Islet precursor cell (in vitro differentiated cells): ENCODE measurements at regions not wholly inside any gene's neighbourhood (a gene's known extent, or its start where the extent isn't known, plus 50 kb on each side); places are given as distances from the start of the nearest gene placed in this dataset.

Experiments
- DNase-seq: peaks from one replicate; pipeline ENCODE4 v3.0.0-alpha.2; 2018

DNA sequence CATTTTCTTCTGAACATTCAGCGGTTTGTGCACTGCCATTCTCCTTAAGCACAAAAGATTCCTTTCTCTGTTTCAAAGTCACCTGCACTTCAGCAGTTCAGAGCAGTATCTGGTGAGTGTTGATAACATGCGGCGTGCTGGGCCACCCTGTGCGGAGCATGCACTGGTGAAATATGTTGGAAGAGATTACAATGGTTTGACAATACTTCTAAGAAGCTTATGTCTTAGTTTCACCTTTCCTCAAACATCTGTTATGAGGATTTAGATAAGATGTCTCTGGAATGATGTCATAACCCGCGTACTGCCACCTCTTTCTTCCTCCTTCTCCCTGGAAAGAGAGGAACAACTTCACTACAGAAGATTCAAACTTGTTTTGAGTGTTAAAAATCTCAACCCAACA, 650.3 kb downstream of the AJAP1 start:
- no peak for DNase-seq

DNA sequence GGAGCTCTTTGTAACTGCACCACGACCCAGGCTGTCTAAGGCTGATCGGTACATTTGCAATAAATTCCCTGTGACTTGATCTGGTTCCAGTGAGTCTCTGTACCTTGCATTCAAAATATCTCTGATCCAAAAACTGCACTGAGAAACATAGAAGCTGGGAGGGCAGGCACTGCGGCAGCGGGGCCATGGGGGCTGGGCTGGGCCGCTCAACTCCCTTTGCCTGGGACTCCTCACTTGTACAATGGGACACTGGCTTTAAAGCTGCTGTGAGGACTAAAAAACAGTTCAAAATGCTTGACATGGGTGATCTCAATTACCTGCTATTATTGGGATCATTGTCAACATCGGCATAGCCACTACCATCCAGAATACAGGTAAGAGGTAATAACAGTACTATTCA, 644.0 kb downstream of the AJAP1 start:
- peak; percentile 29 for DNase-seq

DNA sequence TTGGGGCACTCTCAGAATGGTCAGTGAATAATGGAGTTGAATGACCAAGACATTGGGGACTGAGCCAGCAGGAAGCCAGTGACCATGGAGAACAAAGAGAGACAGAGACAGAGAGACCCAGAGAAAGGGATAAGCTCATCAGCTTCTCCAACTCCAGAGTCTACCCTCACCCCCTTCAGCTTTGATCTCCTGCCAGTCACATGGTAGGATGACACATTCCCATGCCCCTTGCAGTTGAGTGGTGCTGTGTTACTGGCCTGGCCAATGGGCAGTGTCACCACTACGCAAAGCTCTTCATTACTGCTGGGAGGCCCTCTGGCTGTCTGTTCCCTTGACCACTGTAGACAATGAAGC, 643.5 kb downstream of the AJAP1 start:
- DNase-seq: no peak

DNA sequence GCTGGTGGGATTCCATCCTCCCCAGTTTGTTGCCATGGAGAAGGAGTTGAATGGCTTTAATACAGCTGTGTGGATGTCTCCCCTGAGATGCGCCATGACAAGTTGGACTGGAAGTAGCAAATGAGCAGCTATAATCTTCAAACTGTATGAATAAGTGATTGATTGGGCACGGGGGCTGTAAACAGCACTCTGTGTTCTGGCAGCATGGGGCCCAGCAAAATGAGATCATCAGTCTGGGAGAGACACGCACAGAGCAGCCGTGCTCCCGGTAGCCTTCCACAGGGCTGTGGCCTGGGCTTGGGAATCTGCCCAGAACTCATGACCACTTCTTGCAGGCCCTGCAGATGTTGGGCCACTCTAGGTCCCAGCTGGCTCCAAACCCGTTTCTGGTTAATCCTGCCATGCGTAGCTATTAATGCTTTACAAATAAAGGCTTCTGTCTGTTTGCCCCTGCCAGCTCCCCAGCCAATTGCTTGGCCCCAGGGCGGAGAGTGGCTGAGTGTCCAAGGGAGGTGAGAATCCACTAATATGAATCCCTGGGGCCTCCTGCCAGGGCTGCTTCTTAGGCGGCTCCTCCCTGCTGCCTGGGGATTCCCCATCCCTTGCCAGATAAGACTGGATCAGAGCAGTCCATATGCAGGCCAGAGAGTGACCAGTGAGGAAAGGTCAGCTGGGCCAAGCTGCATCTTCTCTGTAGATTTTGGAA, 642.9 kb downstream of the AJAP1 start:
- peak; percentile 27 for DNase-seq

DNA sequence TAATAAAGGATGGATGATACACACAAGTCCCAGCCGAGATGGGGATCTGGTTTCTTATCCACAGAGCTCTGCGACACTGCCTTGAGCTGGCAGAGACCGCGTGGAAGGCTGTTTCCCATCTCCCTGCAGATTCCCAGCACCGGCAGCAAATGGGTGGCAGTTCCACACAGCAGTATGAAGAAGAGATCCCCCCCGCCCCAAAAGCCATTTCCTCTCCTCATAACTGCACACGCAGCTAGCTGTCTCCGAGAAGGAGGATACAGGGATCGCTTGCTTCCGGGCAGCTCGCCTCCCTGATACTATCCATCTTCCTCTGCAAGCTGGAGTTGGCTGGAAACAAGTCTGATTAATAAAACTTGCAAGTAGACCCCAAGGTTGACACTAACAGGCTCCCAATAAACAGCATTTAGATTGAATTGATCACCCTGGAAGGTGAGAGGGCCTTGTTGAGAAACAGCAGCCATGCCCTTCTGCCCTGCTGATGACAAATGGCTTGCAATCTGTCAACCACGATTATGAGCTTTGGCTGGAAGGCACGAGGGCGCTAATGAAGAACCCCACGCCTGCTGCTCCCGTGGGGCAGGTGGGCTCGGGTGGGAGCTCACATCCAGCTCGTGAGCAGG, 642.3 kb downstream of the AJAP1 start:
- no peak for DNase-seq

DNA sequence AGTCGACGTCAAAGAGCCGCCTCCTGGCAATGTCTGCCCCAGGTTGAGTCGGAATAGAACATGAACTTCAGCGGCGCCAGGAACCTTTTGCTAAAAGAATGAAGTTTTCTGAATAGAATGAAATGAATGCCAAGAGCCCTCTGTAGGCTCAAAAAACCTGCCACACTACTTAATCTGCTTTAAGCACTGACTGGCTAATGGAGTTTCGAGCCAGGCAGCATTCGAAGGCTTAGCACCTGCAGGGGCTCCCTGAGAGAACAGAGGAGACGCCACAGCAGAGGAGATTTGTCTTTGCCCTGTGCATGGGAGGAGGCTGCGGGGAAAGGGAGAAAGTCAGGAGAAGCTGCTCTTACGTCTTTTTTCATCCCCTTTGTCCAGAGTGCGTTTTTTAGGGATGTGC, 641.7 kb downstream of the AJAP1 start:
- no peak for DNase-seq

DNA sequence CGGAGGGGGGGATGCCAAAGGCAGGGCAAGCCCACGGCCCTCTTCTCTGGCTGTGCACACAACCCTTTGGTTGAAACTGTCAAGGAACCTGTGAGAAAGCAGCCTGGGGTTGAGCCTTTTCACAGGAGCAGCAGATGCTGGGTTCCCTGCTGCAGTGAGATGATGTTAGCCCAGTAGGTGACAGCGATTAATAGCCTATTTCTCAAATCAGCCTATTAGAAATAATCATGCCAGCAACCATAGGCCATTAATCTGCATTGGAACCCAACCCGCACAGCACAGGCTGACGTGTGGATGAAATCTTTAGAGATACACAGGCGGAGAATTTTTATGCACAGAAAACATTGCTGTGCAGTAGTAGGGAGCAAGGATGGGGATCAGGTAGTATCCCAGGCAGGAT, 637.5 kb downstream of the AJAP1 start:
- DNase-seq: no peak

DNA sequence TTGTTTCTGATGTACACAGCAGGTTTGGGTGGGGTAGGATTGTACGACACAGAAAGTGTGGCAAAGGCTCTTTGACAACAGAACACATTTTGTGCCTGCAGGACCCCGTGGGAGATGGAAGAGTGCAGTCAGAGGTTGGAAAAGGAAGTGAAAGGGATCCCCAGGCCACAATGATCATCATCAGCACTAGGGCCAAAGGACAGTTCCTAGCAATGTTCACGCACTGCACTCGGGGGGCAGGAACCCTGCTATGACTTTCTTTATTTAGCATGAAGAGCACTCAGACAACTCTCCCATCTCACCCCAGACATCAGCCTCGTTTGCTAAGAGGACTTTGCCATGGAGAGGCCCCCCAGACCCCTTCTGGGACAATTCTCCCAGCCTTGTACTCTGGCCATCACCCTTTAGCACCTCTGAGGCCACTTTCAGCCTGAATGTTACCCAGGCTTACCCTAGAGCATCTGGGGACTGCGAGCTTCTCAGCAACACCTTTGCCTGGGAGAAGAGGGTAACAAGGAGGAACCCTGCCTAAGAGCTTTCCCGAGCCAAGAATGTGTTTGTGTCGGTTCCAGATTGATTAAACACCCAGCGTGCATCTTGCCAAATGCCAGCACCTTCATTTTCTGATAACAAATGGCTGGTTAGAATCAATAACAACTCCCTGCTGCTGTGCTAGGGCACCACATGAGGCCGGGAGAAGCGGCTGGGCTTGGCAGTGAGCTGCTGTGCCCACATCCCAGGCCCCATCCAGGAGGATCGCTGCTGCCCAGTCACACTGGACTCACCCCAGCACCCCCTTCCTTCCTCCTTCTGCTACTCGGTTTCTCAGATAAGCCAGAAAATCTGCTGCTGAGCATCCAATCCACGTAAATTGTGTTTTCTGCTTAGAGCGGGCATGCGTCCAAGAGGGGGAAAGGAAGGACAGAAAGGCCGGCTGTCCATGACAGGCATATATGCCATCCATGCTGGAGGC, 633.1 kb downstream of the AJAP1 start:
- no peak for DNase-seq

DNA sequence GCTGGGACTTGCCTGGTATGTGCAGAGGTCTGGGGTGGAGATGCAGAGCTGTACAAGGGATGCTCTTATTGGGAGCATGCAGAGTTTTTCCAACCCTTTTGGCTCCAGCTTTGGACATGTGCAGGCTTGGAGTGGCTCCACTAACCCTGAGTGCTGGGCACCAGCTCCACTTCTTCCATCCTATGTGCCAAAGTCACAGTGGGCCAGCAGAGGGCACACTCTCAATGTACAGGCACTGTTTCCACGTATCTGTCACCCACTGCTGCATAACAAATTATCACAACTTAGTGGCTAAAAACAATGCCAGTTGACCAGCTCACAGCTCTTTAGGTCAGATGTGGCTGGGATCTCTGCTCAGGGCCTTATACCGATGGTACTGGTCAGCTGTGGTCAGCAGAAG, 631.8 kb downstream of the AJAP1 start:
- DNase-seq: no peak

DNA sequence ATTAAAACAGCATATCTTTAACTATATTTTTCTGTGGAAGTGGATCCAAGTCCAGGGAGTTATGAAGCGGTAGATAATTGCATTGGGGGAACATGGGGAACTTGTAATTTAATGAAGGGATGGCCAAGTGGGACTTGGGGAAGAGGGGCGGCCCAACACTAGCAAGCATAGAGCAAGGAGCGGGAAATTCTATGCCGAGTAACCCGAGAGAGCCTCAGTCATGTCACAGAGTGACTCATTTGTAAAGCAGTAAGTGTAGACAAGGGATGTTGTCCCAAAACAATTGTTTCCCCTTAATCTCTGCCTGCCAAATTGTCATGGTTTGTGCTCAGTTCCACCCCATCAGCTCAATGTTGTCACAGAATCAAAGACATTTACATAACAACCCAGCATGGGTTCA, 620.1 kb downstream of the AJAP1 start:
- DNase-seq: no peak

DNA sequence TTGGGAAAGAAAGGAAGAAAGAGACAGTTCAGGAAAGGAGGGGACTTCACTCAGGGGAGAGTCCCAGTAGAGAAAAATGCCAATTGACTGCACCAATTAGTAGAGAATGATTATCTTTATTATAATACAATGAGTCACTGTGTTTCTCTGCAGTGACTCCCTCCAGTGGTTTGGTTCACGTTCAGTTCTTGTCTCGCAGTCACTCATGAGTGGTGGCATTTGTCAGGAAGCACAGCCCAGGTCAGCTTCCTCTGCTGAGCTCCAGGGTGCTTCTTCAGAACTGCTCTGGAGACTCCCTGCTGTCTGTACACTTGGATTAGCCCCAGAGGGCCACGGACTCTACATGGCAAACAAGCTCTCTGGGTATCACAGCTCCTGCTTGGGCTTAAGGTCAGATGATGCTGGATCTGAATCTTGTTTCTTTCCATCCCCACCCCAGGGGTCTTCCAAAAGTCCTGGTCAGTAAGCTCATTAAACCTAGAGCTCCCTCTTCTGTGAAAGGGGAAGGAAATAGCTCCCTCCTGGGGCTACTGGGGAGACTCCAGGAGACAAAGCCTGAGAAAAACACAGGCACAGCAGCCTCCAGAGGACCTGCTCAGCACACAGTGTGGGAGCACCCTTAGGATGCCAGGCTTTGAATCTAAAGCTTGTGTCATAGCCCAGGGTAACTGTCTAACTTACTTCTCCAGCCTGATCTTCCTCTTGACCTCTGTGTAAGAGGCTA, 619.0 kb downstream of the AJAP1 start:
- DNase-seq: no peak

DNA sequence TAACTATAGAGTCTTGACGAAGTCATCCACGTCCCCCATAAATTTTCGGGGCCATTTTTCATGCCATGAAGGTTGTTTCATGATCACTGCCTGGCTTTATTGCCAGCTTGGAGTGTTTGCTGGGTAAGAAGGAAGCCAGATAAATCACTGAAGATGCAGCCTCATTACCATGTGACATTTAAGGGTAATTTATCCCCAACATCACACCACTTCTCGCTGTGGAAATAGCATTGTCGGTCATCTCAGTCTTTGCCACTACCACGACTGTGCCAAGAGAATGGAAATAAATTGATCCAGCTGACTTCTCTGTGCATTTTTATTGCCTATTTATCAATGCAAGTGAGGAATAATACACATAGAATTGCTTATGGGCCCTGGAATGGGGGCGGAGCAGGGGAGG, 617.9 kb downstream of the AJAP1 start:
- no peak for DNase-seq

DNA sequence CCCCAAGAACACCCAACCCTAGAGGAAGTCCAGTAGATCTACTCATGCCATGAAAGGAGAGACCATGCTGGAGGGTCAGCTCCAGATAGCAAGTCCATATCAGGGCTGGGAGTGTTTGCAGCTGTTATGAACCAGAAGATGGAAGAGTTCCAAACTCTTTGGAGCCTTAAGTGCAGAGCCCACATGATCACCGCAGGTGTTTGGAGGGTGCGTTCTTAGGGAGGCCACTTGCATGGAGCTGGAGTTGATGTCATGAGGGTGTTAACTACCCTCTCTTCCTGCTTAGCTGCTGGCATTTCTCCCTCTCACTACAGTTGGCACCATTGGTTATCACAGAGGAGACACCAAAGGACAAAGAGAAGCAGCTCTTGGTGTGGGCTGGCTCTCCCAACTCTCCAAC, 616.9 kb downstream of the AJAP1 start:
- DNase-seq: peak; percentile 22

DNA sequence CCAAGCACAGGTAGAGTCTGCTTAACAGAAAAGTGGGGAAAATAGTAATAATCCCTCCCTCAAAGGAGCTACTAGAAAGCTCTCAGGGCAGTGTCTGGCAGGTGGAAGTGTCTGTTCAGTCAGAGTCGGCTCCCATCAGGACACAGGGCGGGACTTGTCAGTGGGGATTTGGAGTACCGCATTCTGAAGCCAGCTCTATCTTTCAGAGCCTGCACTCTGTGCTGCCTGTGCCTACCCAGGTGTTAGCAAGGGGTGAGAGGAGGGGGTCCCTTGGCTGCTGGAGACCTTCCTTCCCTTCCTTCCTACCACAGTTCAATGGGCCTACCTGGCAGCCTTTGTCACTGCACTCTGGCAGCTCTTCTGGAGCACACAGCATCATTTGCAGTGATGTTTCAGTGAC, 615.5 kb downstream of the AJAP1 start:
- peak; percentile 24 for DNase-seq

DNA sequence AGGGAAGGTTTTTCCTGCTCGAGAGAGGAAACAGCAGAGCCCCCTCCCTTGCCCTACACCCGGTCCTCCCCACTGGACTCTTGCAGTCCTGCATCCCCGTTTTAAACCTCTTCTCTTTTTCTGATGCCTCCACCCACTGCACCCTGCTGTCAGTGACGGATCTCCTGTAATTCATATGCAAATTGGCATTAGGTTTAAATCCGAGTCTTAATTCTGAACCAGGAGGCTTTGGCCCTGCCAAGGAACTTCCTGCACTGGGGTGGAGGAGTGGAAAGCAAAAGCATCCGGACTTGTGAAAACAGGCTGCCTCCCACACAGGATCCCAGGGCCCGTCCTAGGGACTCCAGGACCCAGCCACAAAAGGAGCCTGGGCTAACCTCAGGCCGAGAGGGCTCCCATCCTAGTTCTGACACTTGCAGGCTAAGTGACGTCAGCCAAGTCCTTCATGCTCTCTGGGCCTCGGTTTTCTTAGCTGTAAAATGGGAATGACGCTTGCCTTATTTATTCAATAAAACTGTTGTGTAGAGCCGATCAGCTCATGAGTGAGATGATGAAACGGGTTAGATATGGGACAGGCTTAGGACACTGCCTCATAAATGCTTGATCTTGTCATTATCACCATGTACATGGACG, 613.3 kb downstream of the AJAP1 start:
- DNase-seq: peak; percentile 43

DNA sequence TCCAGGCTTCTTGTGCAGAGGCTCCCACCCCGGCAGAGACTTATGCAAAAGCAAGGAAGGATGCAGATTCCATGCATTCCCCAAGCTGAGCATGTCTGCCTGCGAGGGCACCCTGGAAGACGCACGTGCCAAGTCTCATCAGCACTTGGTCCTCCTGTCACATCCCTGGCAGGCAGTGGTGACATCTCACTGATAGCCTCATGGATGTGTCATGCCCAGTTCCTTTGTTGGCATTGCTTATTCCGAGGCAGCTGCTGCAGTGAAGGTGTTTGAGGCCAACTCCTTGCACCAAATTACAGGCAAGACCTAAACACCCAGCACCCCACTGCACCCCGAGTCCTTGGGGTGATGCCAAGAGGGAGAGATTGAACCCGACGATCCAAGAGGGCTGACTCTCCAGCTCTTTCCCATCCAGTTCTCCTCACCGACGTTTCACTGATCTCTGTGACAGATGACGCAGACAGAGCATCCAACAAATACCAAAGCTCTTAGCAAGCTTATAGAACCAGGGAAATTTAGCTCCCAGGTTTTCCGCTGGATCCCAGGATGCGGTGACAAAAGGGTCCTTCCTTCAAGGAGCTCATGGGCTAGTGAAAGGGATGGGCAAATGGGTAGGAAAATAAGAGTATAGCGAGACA, 611.1 kb downstream of the AJAP1 start:
- DNase-seq: peak; percentile 41

DNA sequence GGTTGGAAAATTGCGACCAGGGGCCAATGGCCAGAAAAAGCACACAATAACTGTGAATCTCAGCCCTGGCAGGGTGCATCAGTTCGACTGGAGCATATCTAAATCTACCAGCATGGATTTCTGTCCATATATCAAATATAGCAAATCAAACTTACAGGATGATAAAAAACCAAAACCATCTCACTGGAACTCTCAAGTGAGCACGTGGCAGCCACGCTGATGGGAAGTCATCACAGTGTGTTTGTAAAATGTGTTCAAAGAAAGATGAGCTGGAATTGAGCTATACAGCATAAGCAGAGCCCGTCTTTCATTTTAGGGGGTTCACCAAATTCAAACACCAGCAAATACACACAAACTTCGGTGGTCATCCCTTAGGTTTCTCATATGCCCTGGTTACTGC, 610.1 kb downstream of the AJAP1 start:
- DNase-seq: no peak

DNA sequence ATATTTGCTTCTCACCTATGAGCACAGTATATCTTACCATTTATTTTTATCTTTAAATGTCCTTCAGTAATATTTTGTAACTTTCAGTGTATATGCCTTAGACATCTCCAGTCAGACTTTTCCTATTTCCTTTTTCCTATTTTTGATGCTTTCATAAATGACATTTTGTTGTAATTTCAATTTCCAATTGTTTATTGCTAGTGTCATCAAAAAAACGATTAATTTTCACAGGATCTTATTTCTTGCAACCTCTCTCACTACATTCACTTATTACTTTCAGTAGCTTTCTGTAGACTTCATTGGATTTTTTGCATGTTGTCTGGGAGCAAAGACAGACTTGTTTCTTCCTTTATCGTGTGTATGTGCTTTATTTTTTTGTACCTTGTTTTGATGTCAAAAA, 602.4 kb downstream of the AJAP1 start:
- DNase-seq: no peak

DNA sequence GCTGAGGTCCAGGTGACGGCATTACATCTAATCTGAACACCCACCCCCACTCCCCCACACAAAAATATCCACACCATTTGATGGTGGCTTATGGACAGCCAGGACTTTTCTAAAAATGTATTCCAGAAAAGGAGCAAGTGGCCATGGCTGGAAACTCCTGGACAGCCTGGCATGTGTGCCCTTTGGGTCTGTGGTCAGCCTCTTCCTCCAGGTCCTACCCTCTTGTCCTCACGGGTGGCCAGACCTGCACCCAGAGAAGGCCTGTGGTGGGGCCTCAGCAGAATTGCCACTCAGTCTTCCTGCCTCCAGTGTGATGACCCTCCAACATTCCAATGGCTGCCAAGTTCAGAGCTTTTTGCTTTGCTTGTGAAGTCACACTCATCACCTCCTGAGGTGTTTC, 600.6 kb downstream of the AJAP1 start:
- peak; percentile 29 for DNase-seq

DNA sequence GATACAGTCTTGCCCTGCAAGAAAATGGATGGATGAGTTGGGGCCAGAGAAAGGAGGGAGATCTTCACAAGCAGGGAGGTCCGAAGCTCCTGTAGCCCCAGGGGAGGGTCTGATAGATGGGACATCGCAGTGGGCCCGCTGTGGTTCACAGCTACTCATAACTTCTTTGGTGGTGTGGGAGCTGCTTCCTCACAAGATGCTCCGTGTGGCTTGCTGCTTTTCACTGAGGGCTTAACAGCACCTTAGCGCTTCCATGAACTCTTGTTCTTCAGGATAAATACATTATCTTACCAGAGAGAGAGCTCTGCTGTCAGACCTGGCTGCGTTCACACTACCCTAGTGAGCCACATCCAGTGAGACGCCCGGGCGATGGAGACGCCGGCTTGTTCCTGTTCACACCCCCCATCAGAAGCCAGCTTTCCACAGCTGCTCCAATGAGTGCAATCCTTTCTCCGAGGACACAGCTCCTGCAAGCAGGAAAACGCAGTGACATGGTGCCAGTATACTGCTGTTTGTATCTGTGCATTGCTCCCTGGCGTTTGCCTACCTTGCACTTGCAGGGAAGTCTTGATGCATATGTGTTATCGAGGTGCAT, 599.8 kb downstream of the AJAP1 start:
- DNase-seq: peak; percentile 43

DNA sequence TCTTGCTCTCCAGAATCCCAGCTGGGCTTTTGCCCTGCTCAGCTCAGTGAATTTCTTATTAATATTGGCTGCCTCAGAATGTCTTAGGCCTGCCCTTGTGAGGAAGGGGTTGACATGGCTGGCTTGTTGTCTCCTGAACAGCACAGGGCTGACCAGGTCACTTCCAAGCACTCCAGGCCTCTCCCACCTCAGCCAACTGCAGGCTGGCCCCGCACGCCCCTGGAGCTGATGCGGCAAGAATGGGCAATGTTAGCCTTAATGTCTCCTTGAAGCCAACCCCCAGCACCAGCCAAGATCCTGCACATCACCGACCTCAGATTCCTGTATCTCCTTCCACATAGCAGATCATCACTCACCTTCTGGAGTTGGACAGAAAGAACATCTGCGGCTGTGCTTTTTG, 598.6 kb downstream of the AJAP1 start:
- DNase-seq: no peak

DNA sequence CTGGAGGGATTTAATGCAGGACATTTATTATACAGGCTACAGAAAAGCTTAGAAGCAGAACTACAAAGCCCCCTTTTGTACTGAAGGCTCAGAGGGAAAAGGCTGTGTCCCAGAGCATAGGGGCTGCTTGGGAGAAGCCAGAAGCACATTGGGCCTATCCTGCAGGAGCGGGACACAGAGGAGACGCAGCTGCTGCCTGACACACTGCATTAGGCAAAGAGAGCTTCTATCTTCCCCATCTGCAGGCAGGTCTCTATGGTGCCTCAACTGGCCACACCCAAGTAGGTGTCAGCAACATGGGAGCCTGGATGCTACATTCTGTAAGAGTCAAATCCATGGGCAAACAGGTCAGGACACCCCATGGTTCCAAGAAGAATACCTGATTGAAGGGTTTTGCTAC, 595.9 kb downstream of the AJAP1 start:
- no peak for DNase-seq
